K562 (cell line): ENCODE measurements at regions not wholly inside any gene's neighbourhood (a gene's known extent, or its start where the extent isn't known, plus 50 kb on each side); places are given as distances from the start of the nearest gene placed in this dataset.

Source experiments
- DPF2 ChIP-seq: fragments of 450-650 bp; IDR thresholded peaks from 2 replicates; pipeline ENCODE4 v1.6.1; 2016
- FOXM1 ChIP-seq, 2 experiments: fragments of 450-650 bp in 1 of 2; sonication (generic) in 1 of 2; formaldehyde crosslinking in 1 of 2; IDR thresholded peaks; 2 replicates each; pipeline versions ENCODE4 v1.6.1 to v1.9.0; 2017 to 2022; ENCODE audit warnings: low read depth in 2 of 2, mild to moderate bottlenecking in 2 of 2, missing genetic modification reagents in 1 of 2, moderate library complexity in 1 of 2
- HNRNPLL ChIP-seq: fragments of 200-400 bp; formaldehyde crosslinking; IDR thresholded peaks from 2 replicates; pipeline ENCODE4 v1.6.1; 2017; ENCODE audit warnings: low read length, low read depth, mild to moderate bottlenecking; ENCODE audit not compliant: poor library complexity, severe bottlenecking
- ZBTB1 ChIP-seq: sonication (generic); formaldehyde crosslinking; IDR thresholded peaks from 2 replicates; pipeline ENCODE4 v1.8.1; 2023; ENCODE audit warnings: missing genetic modification reagents, low read depth, mild to moderate bottlenecking, borderline replicate concordance
- TF ChIP-seq, protein P1 (sequence below): fragments of 250-450 bp; sonication (Bioruptor Pico); IDR thresholded peaks from 2 replicates; pipeline ENCODE4 v1.8.0; 2021; ENCODE audit warnings: moderate library complexity, mild to moderate bottlenecking, inconsistent platforms
- TF ChIP-seq, protein P2 (sequence below): fragments of 450-650 bp; IDR thresholded peaks from 2 replicates; pipeline ENCODE4 v1.6.1; 2016; ENCODE audit warnings: low read depth

DNA sequence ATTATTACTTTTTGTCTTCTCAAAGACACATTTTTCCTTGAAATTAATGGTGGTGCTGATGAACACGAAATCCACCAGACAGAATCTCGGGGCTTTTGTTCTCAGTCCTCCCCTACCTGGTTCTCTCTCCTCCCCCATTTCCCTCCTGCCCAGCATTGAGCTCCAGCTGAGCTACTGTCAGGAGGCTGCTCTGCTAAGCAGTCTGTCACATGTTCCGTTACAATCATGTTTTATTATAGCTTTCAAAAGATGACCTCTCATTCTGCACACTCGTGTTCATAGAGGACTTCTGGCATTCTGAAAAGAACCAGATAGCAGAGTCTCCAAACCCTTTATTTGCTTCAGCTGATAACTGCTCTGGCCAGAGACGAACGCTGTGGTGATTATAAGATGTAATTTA lies 732.5 kb upstream of the RBFOX1 start (continued):
- TF ChIP-seq FOXM1 (IDR thresholded peaks at IDR 0.05; ENCODE audit: low read depth) (no peak), FOXM1 (CRISPR knock-in tag; IDR thresholded peaks at IDR 0.05; ENCODE audit: low read depth) (no peak), HNRNPLL (no peak), DPF2 (no peak), ZBTB1 (CRISPR knock-in tag) (no peak)
- TF ChIP-seq, protein P1, sequence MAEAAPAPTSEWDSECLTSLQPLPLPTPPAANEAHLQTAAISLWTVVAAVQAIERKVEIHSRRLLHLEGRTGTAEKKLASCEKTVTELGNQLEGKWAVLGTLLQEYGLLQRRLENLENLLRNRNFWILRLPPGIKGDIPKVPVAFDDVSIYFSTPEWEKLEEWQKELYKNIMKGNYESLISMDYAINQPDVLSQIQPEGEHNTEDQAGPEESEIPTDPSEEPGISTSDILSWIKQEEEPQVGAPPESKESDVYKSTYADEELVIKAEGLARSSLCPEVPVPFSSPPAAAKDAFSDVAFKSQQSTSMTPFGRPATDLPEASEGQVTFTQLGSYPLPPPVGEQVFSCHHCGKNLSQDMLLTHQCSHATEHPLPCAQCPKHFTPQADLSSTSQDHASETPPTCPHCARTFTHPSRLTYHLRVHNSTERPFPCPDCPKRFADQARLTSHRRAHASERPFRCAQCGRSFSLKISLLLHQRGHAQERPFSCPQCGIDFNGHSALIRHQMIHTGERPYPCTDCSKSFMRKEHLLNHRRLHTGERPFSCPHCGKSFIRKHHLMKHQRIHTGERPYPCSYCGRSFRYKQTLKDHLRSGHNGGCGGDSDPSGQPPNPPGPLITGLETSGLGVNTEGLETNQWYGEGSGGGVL: no peak
- TF ChIP-seq, protein P2, sequence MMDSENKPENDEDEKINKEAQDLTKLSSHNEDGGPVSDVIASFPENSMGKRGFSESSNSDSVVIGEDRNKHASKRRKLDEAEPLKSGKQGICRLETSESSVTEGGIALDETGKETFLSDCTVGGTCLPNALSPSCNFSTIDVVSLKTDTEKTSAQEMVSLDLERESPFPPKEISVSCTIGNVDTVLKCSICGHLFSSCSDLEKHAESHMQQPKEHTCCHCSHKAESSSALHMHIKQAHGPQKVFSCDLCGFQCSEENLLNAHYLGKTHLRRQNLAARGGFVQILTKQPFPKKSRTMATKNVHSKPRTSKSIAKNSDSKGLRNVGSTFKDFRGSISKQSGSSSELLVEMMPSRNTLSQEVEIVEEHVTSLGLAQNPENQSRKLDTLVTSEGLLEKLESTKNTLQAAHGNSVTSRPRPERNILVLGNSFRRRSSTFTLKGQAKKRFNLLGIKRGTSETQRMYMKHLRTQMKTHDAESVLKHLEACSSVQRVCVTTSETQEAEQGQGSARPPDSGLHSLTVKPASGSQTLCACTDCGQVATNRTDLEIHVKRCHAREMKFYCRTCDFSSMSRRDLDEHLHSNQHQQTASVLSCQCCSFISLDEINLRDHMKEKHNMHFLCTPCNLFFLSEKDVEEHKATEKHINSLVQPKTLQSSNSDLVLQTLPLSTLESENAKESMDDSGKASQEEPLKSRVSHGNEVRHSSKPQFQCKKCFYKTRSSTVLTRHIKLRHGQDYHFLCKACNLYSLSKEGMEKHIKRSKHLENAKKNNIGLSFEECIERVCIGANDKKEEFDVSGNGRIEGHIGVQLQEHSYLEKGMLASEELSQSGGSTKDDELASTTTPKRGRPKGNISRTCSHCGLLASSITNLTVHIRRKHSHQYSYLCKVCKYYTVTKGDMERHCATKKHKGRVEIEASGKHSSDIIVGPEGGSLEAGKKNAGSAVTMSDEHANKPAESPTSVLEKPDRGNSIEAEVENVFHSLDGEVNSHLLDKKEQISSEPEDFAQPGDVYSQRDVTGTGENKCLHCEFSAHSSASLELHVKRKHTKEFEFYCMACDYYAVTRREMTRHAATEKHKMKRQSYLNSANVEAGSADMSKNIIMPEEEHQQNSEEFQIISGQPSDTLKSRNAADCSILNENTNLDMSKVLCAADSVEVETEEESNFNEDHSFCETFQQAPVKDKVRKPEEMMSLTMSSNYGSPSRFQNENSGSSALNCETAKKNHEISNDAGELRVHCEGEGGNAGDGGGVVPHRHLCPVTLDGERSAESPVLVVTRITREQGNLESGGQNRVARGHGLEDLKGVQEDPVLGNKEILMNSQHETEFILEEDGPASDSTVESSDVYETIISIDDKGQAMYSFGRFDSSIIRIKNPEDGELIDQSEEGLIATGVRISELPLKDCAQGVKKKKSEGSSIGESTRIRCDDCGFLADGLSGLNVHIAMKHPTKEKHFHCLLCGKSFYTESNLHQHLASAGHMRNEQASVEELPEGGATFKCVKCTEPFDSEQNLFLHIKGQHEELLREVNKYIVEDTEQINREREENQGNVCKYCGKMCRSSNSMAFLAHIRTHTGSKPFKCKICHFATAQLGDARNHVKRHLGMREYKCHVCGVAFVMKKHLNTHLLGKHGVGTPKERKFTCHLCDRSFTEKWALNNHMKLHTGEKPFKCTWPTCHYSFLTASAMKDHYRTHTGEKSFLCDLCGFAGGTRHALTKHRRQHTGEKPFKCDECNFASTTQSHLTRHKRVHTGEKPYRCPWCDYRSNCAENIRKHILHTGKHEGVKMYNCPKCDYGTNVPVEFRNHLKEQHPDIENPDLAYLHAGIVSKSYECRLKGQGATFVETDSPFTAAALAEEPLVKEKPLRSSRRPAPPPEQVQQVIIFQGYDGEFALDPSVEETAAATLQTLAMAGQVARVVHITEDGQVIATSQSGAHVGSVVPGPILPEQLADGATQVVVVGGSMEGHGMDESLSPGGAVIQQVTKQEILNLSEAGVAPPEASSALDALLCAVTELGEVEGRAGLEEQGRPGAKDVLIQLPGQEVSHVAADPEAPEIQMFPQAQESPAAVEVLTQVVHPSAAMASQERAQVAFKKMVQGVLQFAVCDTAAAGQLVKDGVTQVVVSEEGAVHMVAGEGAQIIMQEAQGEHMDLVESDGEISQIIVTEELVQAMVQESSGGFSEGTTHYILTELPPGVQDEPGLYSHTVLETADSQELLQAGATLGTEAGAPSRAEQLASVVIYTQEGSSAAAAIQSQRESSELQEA: no peak
